NCI-H2227 (cell line): ENCODE measurements at regions not wholly inside any gene's neighbourhood (a gene's known extent, or its start where the extent isn't known, plus 50 kb on each side); places are given as distances from the start of the nearest gene placed in this dataset.

Experiments
- DNase-seq: peaks from one replicate; lab custom pipeline; 2025; ENCODE audit not compliant: unreplicated experiment; lab: John Stamatoyannopoulos, UW

GRCh38 chr3:41088882-41089281 lies 110.4 kb upstream of the CTNNB1 start:
- peak; percentile 41 for DNase-seq

GRCh38 chr3:41089566-41089965 lies 109.7 kb upstream of the CTNNB1 start:
- no peak for DNase-seq

- DNase-seq, result no peak
Measured at GRCh38 chr3:41092844-41093243, 106.5 kb upstream of the CTNNB1 start.

- no peak for DNase-seq
Measured at GRCh38 chr3:41093476-41093875, 105.8 kb upstream of the CTNNB1 start.

- DNase-seq, result no peak
Measured at GRCh38 chr3:41094351-41094750, 105.0 kb upstream of the CTNNB1 start.

- DNase-seq, result no peak
Measured at GRCh38 chr3:41095702-41096101, 103.6 kb upstream of the CTNNB1 start.

- DNase-seq, result no peak
Measured at GRCh38 chr3:41097896-41098496, 101.3 kb upstream of the CTNNB1 start.

GRCh38 chr3:41101231-41101630 lies 98.1 kb upstream of the CTNNB1 start:
- DNase-seq, result no peak

- DNase-seq, result no peak
Measured at GRCh38 chr3:41102053-41102556, 97.2 kb upstream of the CTNNB1 start.

- no peak for DNase-seq
Measured at GRCh38 chr3:41102750-41103149, 96.6 kb upstream of the CTNNB1 start.

- no peak for DNase-seq
Measured at GRCh38 chr3:41103200-41103599, 96.1 kb upstream of the CTNNB1 start.

- no peak for DNase-seq
Measured at GRCh38 chr3:41104147-41104546, 95.2 kb upstream of the CTNNB1 start.

- DNase-seq, result no peak
Measured at GRCh38 chr3:41106691-41107090, 92.6 kb upstream of the CTNNB1 start.

- no peak for DNase-seq
Measured at GRCh38 chr3:41111011-41111410, 88.3 kb upstream of the CTNNB1 start.

- DNase-seq, result no peak
Measured at GRCh38 chr3:41112466-41112865, 86.8 kb upstream of the CTNNB1 start.

- DNase-seq, result no peak
Measured at GRCh38 chr3:41115069-41115468, 84.2 kb upstream of the CTNNB1 start.

GRCh38 chr3:41116851-41117250 lies 82.5 kb upstream of the CTNNB1 start:
- DNase-seq, result no peak

GRCh38 chr3:41117398-41117870 lies 81.9 kb upstream of the CTNNB1 start:
- DNase-seq, result peak; percentile 36

- no peak for DNase-seq
Measured at GRCh38 chr3:41118461-41119390, 80.6 kb upstream of the CTNNB1 start.

- no peak for DNase-seq
Measured at GRCh38 chr3:41120460-41120859, 78.8 kb upstream of the CTNNB1 start.

- DNase-seq, result no peak
Measured at GRCh38 chr3:41125258-41125657, 74.0 kb upstream of the CTNNB1 start.

- no peak for DNase-seq
Measured at GRCh38 chr3:41126472-41126871, 72.8 kb upstream of the CTNNB1 start.
